ACHN (cell line): ENCODE measurements at regions not wholly inside any gene's neighbourhood (a gene's known extent, or its start where the extent isn't known, plus 50 kb on each side); places are given as distances from the start of the nearest gene placed in this dataset.

ENCODE experiments used
- DNase-seq: peaks from one replicate; pipeline ENCODE4 v3.0.0-alpha.2; 2015
- in situ Hi-C: cut with HindIII; loops from 2 replicates; pipeline ENCODE4 v1.10.0; 2017; ENCODE audit warnings: low sequenced_read_pairs, low pct_ligation_motif_present, low pct_unique_long_range_greater_than_20kb

DNA sequence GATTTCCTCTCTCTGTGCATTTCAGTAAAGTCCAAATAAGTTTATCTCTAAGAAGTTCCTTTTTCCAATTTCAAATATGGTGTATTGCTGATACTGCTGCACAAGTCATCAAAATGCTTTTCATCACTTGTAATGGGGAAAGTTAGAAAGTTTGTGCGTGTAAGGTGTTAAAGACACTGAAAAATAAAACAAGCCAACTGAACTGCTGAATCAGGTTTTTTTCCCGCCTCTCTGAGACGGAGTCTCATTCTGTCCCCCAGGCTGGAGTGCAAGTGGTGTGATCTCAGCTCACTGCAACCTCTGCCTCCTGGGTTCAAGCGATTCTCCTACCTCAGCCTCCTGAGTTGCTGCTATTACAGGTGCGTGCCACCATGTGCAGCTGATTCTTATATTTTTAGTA lies 400.9 kb downstream of the LRRC70 start:
- no peak for DNase-seq
- in situ Hi-C loops, result no loop called here

DNA sequence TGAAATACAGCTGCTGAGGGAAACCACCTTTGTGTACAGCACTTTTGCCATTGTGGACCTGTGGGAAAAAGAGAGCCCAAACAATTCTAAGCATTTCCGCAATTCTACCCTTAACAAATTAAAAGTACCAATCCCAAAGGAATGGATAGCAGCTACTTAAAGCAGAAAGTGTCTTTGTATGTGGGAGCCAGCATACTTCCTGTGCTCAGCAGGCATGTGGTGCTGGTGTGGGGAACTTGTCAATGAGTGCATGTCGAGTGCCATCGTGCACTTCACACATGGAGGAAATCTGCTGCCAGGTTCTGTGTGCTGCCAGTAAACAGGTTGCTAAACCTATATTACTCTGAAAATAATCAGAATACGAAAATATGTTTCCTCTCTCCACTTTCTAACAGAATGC lies 399.0 kb downstream of the LRRC70 start:
- no peak for DNase-seq

DNA sequence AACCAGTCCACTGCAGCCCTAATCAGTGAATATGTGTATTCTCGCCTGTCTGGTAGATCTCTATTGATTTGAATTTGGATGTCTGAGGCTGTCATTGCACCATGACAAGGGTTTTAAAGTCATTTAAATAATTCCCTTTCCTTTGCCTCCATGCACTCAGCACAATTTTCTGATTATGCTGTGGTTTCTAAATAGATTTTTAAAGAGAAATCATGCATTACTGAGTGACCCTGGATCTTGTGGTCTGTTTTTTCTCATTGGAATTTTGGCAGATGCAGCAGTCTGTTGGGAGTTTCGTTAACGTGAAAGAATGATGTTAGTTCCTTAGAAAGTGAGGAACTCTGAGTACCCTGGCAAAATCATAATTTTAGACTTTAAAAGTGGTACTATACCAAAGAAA lies 396.0 kb downstream of the LRRC70 start:
- in situ Hi-C loops, result no loop called here
- no peak for DNase-seq

More for the DNA sequence above, 399.0 kb downstream of the LRRC70 start:
- in situ Hi-C loops, result no loop called here

DNA sequence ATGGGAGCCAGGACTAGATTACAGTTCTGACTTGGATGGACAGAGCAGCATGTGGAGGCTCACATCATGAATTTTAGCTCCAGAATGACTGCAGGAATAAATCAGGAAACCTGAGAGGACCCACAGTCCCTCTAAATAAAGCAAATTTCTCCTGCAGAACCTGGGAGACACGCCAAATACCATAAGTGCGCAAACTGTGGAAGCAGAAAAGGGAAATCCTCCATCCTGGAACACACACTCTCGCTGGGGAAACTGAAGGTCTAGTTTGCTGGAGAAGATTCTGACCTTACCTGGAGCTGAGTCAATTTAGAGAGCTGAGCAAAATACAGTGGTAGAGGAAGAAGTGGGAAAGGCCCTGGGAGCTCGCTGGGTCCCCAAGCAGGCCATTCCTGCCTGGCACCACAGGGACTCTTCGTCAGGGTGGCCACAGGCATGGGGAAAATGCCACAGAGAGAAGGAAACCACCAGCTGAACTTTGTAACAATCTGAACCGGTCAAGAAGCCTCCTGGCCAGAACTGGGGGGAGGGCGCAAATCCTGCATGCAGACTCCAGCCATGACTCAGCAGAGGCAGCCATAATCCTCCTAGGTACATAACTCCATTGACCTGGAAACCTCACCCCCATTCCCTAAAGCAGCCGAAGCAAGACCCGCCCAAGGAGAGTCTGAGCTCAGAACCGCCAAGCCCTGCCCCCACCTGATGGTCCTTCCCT lies 390.9 kb downstream of the LRRC70 start:
- in situ Hi-C loops, result no loop called here
- peak; percentile 13 for DNase-seq

DNA sequence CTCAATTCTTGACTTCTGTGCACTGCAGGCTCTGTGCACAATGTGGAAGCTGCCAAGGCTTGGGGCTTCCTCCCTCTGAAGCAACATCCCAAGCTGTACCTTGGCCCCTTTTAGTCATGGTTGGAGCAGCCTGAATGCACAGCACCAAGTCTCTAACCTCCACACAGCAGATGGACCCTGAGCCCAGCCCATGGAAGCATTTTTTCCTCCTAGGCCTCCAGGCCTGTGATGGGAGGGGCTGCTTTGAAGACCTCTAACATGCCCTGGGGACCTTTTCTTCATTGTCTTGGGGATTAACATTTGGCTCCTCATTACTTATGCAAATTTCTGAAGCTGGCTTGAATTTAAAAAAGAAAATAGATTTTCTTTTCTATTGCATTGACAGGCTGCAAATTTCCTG lies 385.8 kb downstream of the LRRC70 start:
- no peak for DNase-seq
- in situ Hi-C loops, result no loop called here

DNA sequence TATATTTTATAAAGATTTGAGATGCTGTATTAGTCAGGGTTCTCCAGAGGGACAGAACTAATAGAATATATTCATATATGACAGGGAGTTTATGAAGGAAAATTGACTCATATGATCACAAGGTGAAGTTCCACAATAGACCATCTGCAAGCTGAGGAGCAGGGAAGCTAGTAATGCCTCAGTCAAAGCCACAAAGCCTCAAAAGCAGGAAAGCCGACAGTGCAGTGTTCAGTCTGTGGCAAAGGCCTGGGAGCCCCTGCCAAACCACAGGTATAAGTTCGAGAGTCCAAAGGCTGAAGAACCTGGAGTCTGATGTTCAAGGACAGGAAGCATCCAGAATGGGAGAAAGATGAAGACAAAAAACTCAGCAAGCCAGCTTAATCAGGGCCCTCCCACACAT lies 382.2 kb downstream of the LRRC70 start:
- in situ Hi-C loops, result no loop called here
- no peak for DNase-seq

DNA sequence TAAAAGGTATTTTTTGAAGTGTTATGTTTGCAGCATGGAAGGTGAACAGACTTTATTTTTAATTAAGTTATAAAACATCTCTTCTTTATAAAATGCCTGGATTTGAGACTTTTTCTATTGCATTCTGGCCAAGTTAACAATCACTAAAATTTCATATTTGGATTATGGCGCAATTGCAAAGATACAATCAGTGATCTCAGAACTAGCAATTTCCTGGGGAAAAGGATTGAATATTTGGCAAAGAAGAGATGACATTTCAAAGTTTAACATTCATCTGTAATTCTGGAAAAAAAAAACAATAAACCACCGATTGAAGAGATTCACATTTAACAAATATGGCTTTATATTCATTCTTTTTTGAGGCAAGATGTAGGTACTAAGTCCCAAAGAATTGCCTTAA lies 378.0 kb downstream of the LRRC70 start:
- no peak for DNase-seq

DNA sequence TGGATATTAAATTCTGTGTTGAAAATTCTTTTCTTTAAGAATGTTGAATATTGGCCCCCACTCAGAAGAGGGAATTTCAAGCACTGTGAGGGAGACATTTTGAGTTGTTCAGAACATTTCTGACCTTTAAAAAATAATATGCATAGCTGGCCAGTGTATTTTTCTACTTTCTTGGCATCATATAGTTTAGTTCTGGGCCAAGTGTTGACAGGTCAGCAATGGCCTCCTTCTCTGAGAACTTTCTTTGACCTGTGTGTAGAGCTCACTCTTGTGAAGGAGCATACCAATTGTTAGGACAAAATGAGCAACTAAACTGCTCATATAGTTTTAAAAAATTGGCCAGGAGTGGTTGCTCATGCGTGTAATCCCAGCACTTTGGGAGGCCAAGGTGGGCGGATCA lies 376.0 kb downstream of the LRRC70 start:
- in situ Hi-C loops, result no loop called here
- DNase-seq, result no peak

More for the DNA sequence above, 378.0 kb downstream of the LRRC70 start:
- in situ Hi-C loops, result no loop called here

DNA sequence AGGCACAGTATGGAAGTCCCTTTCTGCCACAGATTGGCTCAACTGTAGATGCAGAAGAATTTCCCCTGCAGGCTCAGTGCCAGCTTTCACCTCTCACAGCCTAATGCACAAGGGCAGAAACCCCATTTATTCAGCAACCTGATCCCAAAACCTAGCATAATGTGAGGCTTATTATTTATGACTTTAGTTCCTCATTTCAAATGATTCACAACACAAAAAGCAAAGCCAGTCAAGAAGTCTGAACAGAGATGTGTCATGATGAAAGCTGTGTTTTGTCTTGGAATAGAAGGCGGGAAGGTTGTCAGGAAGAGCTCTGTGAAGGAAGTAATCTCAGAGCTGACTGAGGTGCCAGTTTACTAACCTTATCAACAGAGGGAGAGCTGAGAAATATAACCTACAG lies 369.7 kb downstream of the LRRC70 start:
- in situ Hi-C loops, result no loop called here

DNA sequence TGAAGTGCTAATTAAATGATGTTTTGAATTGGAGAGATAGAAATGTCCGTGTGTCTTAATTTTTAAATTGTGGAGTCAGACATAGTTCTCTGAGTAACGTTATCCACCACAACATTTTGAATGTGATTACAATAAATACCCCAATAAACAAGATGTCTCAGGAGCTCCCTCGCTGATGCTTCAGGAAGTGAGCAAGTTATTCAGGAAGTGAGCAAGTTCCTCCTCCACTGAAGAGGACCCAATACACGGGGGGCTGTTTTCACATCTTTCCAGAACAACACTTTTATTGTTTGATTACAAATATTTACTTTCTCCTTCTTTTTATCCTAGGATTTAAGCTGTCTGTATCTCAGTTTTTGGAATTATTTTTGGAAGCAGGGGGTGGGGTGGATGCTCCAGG lies 363.8 kb downstream of the LRRC70 start:
- DNase-seq, result no peak
- in situ Hi-C loops, result no loop called here

More for the DNA sequence above, 369.7 kb downstream of the LRRC70 start:
- DNase-seq, result no peak

DNA sequence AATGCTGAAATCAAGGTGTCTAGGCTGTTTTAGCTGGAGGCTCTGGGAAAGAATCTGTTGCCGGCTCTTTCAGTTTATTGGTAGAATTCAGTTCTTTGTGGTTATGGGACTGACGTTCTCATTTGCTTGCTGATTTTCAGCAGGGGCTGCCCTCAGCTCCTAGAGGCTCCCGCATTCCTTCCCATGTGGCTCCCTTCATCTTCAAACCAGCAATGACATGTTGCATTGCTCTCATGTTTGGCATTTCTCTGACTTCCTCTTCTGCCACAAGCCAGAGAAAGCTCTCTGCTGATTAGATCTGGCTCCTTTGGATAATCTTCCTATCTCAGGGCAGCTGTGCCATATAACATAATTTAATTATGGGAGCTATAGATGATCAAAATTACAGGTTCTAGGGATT lies 360.3 kb downstream of the LRRC70 start:
- DNase-seq, result peak; percentile 31
- in situ Hi-C loops, result no loop called here

DNA sequence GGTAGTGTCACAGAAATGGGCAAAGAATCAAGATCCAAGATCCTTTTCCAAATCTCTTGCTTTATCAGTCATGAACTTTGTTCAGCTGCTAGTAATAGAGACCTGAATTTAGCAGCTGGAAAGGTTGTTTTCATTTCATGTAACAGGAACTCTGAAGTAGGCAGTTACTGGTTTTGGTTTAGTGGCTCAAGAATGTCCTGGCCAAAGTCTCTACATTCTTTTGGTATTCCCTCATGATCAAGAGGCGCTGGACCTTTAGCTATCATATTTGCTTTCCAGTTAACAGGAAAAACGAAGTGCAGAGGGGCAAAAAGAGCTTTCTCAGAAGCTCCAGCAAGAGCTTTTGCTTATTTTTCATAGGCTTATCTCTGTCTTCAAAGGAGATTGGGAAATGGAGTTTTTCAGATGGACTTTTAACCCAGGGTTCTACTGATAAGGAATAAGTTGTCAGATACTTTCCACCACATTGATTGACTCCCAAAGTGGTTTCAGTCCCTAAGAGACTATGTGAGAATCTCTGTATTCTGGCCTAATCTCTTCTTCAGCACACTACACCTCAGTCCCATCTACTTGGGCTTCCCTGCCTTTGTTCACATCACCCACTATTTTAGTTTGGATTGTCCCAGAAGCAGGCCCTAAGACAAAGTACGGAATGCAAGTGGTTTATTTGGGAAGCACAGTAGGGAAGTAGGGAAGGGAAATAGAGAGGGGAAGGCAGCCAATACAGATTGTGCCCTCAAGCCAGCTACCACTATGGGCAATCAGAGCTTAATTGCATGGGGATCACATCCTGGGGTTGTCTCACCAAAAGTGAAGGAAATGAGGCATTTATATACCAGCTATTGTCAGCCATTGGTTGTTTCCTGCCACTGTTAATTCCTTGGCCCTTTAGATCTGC lies 359.3 kb downstream of the LRRC70 start:
- DNase-seq, result peak; percentile 87
- in situ Hi-C loops, result no loop called here

DNA sequence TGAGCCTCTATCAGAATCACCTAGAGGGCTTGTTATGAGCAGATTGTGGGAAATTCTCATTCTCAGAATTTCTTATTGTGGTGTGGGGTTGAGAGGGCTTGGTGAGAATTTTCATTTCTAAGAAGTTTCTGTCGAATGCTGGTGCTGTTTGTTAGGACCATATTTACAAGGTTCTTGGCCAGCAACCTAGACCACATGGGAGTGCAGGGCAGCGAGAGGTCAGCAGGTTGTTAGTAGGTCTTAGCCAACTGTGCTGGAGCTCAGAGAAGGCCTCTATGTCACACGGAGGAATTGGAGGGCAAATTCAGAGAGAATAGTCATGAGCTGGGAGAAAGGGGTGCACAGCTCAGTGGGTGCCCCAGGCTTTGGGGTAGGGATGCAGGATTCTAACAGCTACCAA lies 357.0 kb downstream of the LRRC70 start:
- in situ Hi-C loops, result no loop called here
- no peak for DNase-seq

DNA sequence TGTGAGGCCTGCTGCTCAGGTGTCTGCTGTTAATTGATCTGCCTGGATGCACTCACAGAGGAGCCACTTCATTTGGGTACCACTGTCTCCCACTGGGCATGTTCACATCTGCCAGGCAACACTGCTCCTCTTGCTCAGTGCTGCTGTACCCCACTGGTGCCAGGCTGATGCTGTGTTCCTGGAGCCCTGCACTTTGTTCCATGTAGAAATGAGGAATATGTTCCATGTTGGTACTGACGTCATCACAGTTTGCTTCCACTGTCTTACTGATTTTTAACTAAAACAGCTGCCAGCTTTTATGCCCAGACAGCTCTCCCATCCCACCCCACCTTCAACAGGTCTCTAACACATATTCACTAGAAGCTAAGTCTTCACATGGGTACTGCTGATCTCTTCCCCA lies 355.7 kb downstream of the LRRC70 start:
- no peak for DNase-seq
- in situ Hi-C loops, result no loop called here

DNA sequence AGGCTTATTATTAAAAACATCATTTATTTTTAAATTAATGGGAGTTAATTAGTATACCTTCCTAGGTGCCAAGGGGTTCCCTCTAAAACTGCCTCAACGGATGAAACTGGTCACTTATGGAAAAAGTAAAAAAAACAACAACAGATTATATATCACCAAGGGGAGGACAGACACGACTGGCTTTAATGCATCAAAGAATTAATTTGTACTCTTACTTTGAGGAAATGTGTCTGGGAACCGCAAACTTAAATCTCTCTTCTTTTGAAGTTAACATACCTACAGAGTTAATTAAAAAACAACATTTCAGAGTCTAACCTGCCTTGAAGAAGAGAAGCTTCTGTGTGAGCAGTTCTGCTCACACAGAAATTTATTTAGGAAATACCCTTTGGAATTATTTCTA lies 354.6 kb downstream of the LRRC70 start:
- in situ Hi-C loops, result no loop called here
- no peak for DNase-seq

DNA sequence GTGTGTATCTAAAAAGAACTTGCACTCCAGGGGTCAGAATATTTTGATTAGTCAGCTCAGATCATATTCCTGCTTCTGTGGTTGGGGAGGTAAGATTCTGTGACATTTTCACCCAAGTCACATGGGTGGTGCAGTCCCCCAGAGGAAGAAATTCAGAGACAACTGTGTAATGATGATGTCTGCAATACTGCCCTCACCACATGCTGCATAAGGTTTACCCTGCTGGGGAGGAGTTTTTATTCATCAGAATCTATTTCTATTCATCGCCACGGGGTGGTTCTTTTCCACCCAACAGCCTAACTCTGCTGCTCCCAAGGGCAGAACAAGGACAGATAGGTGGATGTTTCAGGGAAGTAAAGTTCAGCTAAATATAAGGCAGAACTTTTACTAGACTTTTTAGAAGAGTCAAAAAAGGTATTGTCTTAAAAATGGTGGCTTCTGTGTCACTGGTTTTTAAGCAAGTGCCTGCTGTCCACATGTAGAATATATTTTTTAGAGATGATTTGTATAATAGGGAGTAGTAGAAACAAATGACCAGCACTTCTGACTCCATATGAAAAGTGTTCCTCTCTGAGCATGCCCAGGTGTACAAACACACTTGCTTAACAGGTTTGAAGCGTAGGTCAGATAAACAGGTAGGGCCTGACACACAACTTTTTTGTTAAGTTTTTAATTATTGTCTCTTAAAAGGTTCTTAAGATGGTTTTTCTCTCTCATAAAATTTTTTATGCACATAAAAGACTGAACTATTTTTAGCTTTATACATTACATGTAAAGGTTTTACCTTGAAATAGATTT lies 352.7 kb downstream of the LRRC70 start:
- in situ Hi-C loops, result no loop called here
- no peak for DNase-seq

DNA sequence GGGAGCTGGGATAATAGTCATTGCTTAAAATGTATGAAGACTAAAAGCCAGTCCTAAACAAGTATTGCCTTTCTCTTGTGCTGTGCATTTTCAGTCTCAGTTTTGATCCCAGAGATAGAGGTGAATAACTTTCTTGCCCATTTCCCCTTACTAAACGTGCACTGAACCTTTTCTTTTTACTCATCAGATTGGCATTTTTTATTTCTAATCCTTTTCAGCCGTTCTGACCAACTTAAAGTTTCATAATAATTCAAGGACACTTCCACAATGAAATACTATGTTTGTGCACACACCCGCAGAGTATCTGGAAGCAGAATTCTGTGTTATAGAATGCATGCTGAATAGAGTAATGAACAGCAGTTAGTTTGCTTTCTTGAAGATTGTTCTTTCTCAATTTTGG lies 343.6 kb downstream of the LRRC70 start:
- peak; percentile 46 for DNase-seq
- in situ Hi-C loops, result no loop called here

DNA sequence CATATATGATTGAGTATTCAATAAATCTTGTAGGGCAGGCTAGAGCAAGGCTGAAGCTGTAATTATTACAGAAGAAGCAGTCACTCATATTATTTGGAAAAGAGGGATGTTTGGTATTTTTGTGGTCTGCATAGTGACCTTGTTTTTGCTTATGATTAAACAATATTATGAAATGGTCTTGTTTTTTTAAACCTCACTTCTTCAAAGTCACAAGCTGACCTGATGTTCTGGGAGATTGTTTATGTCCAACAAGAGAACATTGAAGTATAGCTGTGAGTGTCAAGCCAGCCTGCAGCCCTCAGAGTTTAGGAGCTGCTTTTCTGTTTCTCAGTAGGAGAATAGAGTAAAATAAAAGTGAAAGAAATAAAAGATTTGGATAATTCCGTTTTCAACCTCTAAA lies 342.2 kb downstream of the LRRC70 start:
- DNase-seq, result no peak
- in situ Hi-C loops, result no loop called here

DNA sequence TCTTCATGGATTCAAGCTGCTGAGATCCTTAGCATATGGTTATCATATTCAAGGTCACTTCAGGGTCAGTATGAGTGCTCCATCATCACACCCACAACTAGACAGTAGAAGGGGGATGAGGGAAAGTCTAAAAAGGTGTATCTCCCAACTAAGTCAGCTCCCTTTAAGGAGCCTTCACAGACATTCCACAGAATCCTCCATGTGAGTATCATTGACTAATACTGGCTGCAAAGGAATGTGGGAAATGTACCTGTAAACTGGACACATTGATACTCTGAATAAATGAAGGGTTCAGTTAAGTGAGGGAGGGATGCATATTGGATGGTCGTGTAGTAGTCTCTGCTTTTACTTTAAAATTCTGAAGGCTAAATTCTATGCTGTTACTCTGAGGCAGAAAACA lies 330.7 kb downstream of the LRRC70 start:
- DNase-seq, result peak; percentile 3
- in situ Hi-C loops, result no loop called here
